ENCODE measurements at regions not wholly inside any gene's neighbourhood (a gene's known extent, or its start where the extent isn't known, plus 50 kb on each side); places are given as distances from the start of the nearest gene placed in this dataset.
"Not testable (repeated sequence)": the region's sequence is repeated elsewhere in the genome, so short reads cannot be mapped to it uniquely, and the experiment has no call there.

- no TSS peak for BruUV-seq (replicated peaks)
- Mint-ChIP-seq H3K4me3 (ENCODE audit: low read depth, unreplicated experiment) (no peak overlapping the region), H3K4me1 (ENCODE audit: low read depth, unreplicated experiment) (no peaks in the 10 kb centered on the region), H3K36me3 (ENCODE audit: insufficient read depth, unreplicated experiment) (no peaks in the 10 kb centered on the region), H3K9me3 (ENCODE audit: low read depth, unreplicated experiment) (peaks cover 2% of the 10 kb centered on the region), H3K27me3 (ENCODE audit: unreplicated experiment) (no peaks in the 10 kb centered on the region), H3K27ac (ENCODE audit: unreplicated experiment) (no peak overlapping the region)
- intact Hi-C loops (cut with micrococcal nuclease; ENCODE audit: unreplicated experiment), result no loop called here
- CTCF ChIA-PET, result no interaction called here
- TF ChIP-seq, protein P1, sequence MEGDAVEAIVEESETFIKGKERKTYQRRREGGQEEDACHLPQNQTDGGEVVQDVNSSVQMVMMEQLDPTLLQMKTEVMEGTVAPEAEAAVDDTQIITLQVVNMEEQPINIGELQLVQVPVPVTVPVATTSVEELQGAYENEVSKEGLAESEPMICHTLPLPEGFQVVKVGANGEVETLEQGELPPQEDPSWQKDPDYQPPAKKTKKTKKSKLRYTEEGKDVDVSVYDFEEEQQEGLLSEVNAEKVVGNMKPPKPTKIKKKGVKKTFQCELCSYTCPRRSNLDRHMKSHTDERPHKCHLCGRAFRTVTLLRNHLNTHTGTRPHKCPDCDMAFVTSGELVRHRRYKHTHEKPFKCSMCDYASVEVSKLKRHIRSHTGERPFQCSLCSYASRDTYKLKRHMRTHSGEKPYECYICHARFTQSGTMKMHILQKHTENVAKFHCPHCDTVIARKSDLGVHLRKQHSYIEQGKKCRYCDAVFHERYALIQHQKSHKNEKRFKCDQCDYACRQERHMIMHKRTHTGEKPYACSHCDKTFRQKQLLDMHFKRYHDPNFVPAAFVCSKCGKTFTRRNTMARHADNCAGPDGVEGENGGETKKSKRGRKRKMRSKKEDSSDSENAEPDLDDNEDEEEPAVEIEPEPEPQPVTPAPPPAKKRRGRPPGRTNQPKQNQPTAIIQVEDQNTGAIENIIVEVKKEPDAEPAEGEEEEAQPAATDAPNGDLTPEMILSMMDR (IDR thresholded peaks at IDR 0.05; ENCODE audit: unreplicated experiment), result no peak
- DNase-seq, result no peak
These were observed 196.1 kb upstream of the THRB start for GRCh38 chr3:24690777-24691176.

DNA sequence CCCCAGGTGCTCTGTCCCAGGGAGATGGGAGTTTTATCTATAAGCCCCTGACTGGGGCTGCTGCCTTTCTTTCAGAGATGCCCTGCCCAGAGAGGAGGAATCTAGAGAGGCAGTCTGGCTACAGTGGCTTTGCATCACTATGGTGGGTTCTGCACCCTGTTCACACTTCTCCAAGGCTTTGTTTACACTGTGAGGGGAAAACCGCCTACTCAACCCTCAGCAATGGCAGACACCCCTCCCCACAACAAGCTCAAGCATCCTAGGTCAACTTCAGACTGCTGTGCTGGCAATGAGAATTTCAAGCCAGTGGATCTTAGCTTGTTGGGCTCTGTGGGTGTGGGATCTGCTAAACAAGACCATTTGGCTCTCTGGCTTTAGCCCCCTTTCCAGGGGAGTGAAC is 204.4 kb upstream of the THRB start:
- H3K27ac Mint-ChIP-seq (ENCODE audit: unreplicated experiment); intact Hi-C loops (cut with micrococcal nuclease; ENCODE audit: unreplicated experiment); H3K27me3 Mint-ChIP-seq (ENCODE audit: unreplicated experiment); H3K9me3 Mint-ChIP-seq (ENCODE audit: low read depth, unreplicated experiment); BruUV-seq (replicated peaks); H3K4me1 Mint-ChIP-seq (ENCODE audit: low read depth, unreplicated experiment); DNase-seq; H3K4me3 Mint-ChIP-seq (ENCODE audit: low read depth, unreplicated experiment); H3K36me3 Mint-ChIP-seq (ENCODE audit: insufficient read depth, unreplicated experiment); CTCF ChIA-PET: not testable (repeated sequence)

DNA sequence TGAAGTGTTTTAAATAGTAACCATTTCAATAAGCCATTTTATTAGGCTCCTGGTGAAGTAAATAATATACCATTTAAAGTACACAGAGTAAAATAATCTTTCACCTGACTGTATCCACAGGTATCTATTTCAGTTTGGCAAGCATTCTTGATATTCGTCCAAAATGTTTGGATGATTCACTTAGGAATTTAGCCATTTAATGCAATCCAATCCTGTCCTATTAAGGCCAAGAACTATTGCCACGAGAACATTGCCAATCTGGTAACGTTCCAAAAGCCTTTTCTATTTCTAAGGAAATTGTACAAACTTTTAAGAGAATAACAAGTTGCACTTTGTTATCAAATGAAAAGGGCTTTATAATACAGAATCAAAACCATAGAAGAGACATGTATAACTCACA is 209.8 kb upstream of the THRB start:
- H3K4me3 Mint-ChIP-seq (ENCODE audit: low read depth, unreplicated experiment), result no peak overlapping the region
- H3K4me1 Mint-ChIP-seq (ENCODE audit: low read depth, unreplicated experiment), result peaks cover 8% of the 10 kb centered on the region
- no peaks in the 10 kb centered on the region for H3K36me3 Mint-ChIP-seq (ENCODE audit: insufficient read depth, unreplicated experiment)
- H3K27ac Mint-ChIP-seq (ENCODE audit: unreplicated experiment), result no peak overlapping the region
- peaks cover 24% of the 10 kb centered on the region for H3K27me3 Mint-ChIP-seq (ENCODE audit: unreplicated experiment)
- no peaks in the 10 kb centered on the region for H3K9me3 Mint-ChIP-seq (ENCODE audit: low read depth, unreplicated experiment)
- intact Hi-C loops (cut with micrococcal nuclease; ENCODE audit: unreplicated experiment), result no loop called here
- no peak for DNase-seq
- CTCF ChIA-PET, result no interaction called here
- no TSS peak for BruUV-seq (replicated peaks)
- TF ChIP-seq, protein P1 (IDR thresholded peaks at IDR 0.05; ENCODE audit: unreplicated experiment), result no peak

DNA sequence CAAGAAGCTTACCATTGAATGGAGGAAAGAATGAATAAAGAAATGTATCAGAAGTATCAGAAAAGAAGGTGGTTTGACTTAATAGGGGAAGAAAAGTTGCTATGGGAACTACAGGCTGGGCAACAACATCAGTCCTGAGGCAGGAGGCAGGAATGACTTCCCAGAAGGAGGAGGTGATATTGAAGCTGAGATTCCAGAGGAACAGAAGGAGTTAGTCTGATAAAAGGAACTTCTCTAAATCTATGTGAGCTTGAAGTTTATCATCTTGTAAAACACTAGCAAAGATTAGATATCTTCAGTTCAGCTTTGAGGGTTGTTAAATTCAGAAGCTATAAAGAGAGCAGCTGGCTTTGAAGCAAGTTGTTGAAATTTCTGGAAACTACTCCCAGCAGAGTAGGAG is 213.3 kb upstream of the THRB start:
- Mint-ChIP-seq H3K4me1 (ENCODE audit: low read depth, unreplicated experiment) (peaks cover 8% of the 10 kb centered on the region), H3K36me3 (ENCODE audit: insufficient read depth, unreplicated experiment) (no peaks in the 10 kb centered on the region), H3K4me3 (ENCODE audit: low read depth, unreplicated experiment) (no peak overlapping the region), H3K9me3 (ENCODE audit: low read depth, unreplicated experiment) (peaks cover 2% of the 10 kb centered on the region), H3K27me3 (ENCODE audit: unreplicated experiment) (peaks cover 35% of the 10 kb centered on the region), H3K27ac (ENCODE audit: unreplicated experiment) (no peak overlapping the region)
- TF ChIP-seq, protein P1 (IDR thresholded peaks at IDR 0.05; ENCODE audit: unreplicated experiment), result no peak
- BruUV-seq (replicated peaks), result no TSS peak
- no peak for DNase-seq
- intact Hi-C loops (cut with micrococcal nuclease; ENCODE audit: unreplicated experiment), result no loop called here
- CTCF ChIA-PET, result interaction anchor here (0.6 to 0.7 kb wide), 2 partner anchors 19 to 578 kb away, joined by 3 read pairs; no protein-coding TSS in a partner anchor

GRCh38 chr3:24709956-24710355 is 215.3 kb upstream of the THRB start:
- BruUV-seq (replicated peaks), result no TSS peak
- H3K9me3 Mint-ChIP-seq (ENCODE audit: low read depth, unreplicated experiment), result peaks cover 2% of the 10 kb centered on the region

More at GRCh38 chr3:24709956-24710355, 215.3 kb upstream of the THRB start:
- H3K4me1 Mint-ChIP-seq (ENCODE audit: low read depth, unreplicated experiment), result no peaks in the 10 kb centered on the region
- no peak overlapping the region for H3K4me3 Mint-ChIP-seq (ENCODE audit: low read depth, unreplicated experiment)
- no peaks in the 10 kb centered on the region for H3K36me3 Mint-ChIP-seq (ENCODE audit: insufficient read depth, unreplicated experiment)
- TF ChIP-seq, protein P1 (IDR thresholded peaks at IDR 0.05; ENCODE audit: unreplicated experiment), result no peak
- peaks cover 35% of the 10 kb centered on the region for H3K27me3 Mint-ChIP-seq (ENCODE audit: unreplicated experiment)
- DNase-seq, result no peak
- intact Hi-C loops (cut with micrococcal nuclease; ENCODE audit: unreplicated experiment), result no loop called here
- CTCF ChIA-PET, result no interaction called here
- H3K27ac Mint-ChIP-seq (ENCODE audit: unreplicated experiment), result no peak overlapping the region

Data from Calu3 (cell line).